ENCODE measurements at regions not wholly inside any gene's neighbourhood (a gene's known extent, or its start where the extent isn't known, plus 50 kb on each side); places are given as distances from the start of the nearest gene placed in this dataset.

DNA sequence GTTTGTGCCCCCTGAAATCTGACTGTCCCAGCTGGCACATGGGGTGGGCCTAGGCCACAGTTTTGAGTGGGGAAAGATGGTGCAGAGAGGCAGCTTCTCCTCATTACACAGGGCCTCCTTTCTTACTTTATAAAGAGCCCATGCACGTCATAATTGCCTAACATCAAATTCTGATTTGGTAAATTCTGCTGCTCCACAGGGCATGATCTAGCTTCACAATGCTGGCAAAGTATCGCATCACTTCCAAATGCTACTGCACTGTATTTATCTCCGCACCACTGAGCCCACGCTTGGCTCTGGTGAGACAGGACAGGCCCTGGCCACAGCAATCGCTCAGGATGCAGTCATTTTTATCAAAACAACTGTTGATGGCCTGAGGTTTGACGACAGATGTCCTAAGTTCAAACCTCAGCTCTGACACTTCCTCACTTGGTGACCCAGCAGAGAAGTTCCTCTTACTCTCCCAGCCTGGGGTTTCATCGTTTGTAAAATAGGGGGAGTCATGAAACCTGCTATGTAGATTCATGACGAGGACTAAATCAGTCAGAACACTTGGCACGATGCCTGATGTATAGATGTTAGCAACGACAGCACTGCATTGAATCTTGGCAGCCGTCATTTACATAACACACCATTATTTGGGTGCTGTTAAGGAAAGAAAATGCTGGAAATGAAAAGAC lies 187.9 kb downstream of the TTLL2 start:
- no peaks in the 10 kb centered on the region for H3K4me1 ChIP-seq (ENCODE audit: low read depth, poor library complexity, severe bottlenecking)
- H3K36me3 ChIP-seq (ENCODE audit: insufficient read depth) = no peaks in the 10 kb centered on the region
- H3K27ac ChIP-seq = no peak overlapping the region
- H2AFZ ChIP-seq (ENCODE audit: low read depth) = no peak overlapping the region
- H3K79me2 ChIP-seq (ENCODE audit: insufficient read depth, low read depth) = no peaks in the 10 kb centered on the region
- H3K4me2 ChIP-seq = no peak overlapping the region
- no peaks in the 10 kb centered on the region for H4K20me1 ChIP-seq (ENCODE audit: insufficient read depth)
- TF ChIP-seq CTCF (conservative IDR thresholded peaks at IDR 0.05; ENCODE audit: low read depth, low read length) = no peak
- H3K9ac ChIP-seq = no peak overlapping the region
- H3K27me3 ChIP-seq (ENCODE audit: insufficient read depth, low read depth) = no peaks in the 10 kb centered on the region
- H3K4me3 ChIP-seq (IDR thresholded peaks at IDR 0.05; ENCODE audit: insufficient read depth, low read depth, low read length) = no peak overlapping the region

DNA sequence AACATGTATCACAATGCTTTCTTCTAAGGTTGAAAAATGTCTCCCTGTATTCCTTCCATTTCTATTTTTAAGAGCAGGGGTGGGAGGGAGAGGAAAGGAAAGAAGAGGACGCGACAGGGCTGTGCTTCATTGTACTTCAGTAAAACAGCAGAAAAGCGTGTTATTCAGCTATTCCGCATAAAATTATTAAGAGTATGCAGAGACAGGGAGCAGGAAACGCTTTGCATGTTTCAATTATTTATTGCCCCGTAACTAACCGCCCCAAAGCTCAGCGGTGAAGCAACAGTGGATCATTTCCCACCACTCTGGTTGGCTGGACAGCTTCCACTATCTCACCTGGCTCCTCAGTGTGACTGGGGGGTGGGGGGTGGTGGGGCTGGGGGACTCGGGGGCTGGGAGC lies 188.9 kb downstream of the TTLL2 start:
- Histone ChIP-seq H2AFZ (ENCODE audit: low read depth) (no peak overlapping the region), H3K4me3 (IDR thresholded peaks at IDR 0.05; ENCODE audit: insufficient read depth, low read depth, low read length) (no peak overlapping the region), H4K20me1 (ENCODE audit: insufficient read depth) (no peaks in the 10 kb centered on the region), H3K79me2 (ENCODE audit: insufficient read depth, low read depth) (no peaks in the 10 kb centered on the region), H3K27me3 (ENCODE audit: insufficient read depth, low read depth) (no peaks in the 10 kb centered on the region), H3K4me1 (ENCODE audit: low read depth, poor library complexity, severe bottlenecking) (no peaks in the 10 kb centered on the region), H3K4me2 (no peak overlapping the region), H3K9ac (no peak overlapping the region), H3K36me3 (ENCODE audit: insufficient read depth) (no peaks in the 10 kb centered on the region), H3K27ac (no peak overlapping the region)
- no peak for TF ChIP-seq CTCF (conservative IDR thresholded peaks at IDR 0.05; ENCODE audit: low read depth, low read length)

DNA sequence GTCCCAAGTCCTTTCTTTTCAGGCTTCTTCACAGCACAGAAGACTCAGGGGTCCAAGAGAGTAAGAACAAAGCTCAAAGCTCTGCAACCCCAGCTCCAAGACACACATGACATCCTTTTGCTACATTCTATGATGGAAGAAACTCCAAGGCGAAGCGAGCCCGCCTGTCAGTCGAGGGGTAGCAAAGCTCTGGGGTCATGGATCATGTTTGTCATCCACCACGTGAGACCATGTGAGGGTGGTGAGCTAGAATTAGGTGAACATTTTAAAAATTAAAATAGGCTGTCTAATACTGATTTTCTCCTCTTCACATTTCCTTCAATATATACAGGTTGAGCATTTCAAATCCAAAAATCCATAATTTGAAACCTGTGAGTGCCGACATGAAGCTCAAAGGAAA lies 189.6 kb downstream of the TTLL2 start:
- no peak overlapping the region for H3K27ac ChIP-seq
- H3K4me2 ChIP-seq = no peak overlapping the region
- no peak overlapping the region for H2AFZ ChIP-seq (ENCODE audit: low read depth)
- H3K79me2 ChIP-seq (ENCODE audit: insufficient read depth, low read depth) = no peaks in the 10 kb centered on the region
- H3K27me3 ChIP-seq (ENCODE audit: insufficient read depth, low read depth) = no peaks in the 10 kb centered on the region
- H4K20me1 ChIP-seq (ENCODE audit: insufficient read depth) = no peaks in the 10 kb centered on the region
- no peak for TF ChIP-seq CTCF (conservative IDR thresholded peaks at IDR 0.05; ENCODE audit: low read depth, low read length)
- H3K9ac ChIP-seq = no peak overlapping the region
- no peaks in the 10 kb centered on the region for H3K36me3 ChIP-seq (ENCODE audit: insufficient read depth)
- H3K4me3 ChIP-seq (IDR thresholded peaks at IDR 0.05; ENCODE audit: insufficient read depth, low read depth, low read length) = no peak overlapping the region
- H3K4me1 ChIP-seq (ENCODE audit: low read depth, poor library complexity, severe bottlenecking) = no peaks in the 10 kb centered on the region

- Histone ChIP-seq H3K4me2 (no peak overlapping the region), H3K36me3 (ENCODE audit: insufficient read depth) (no peaks in the 10 kb centered on the region), H3K4me3 (IDR thresholded peaks at IDR 0.05; ENCODE audit: insufficient read depth, low read depth, low read length) (no peak overlapping the region), H3K9ac (no peak overlapping the region), H3K79me2 (ENCODE audit: insufficient read depth, low read depth) (no peaks in the 10 kb centered on the region), H3K27ac (no peak overlapping the region), H3K4me1 (ENCODE audit: low read depth, poor library complexity, severe bottlenecking) (no peaks in the 10 kb centered on the region), H3K27me3 (ENCODE audit: insufficient read depth, low read depth) (no peaks in the 10 kb centered on the region), H4K20me1 (ENCODE audit: insufficient read depth) (no peaks in the 10 kb centered on the region), H2AFZ (ENCODE audit: low read depth) (no peak overlapping the region)
- TF ChIP-seq CTCF (conservative IDR thresholded peaks at IDR 0.05; ENCODE audit: low read depth, low read length) = no peak
Measured at GRCh38 chr6:167515873-167516507, 191.1 kb downstream of the TTLL2 start.

All from KMS-11 (cell line).